GM18867 (cell line): ENCODE measurements at regions not wholly inside any gene's neighbourhood (a gene's known extent, or its start where the extent isn't known, plus 50 kb on each side); places are given as distances from the start of the nearest gene placed in this dataset.

Experiments used
- ATAC-seq: cut with Tn5 transposase; IDR thresholded peaks from one replicate; pipeline ENCODE4 v1.9.1; 2021; ENCODE audit warnings: mild to moderate bottlenecking, moderate library complexity; ENCODE audit not compliant: unreplicated experiment

- no peak for ATAC-seq
Measured at GRCh38 chr1:209377995-209378394, 205.5 kb upstream of the CAMK1G start.

GRCh38 chr1:209379280-209379679 lies 204.2 kb upstream of the CAMK1G start:
- no peak for ATAC-seq

- no peak for ATAC-seq
Measured at GRCh38 chr1:209380420-209380819, 203.1 kb upstream of the CAMK1G start.

- no peak for ATAC-seq
Measured at GRCh38 chr1:209382231-209383100, 201.0 kb upstream of the CAMK1G start.

GRCh38 chr1:209383422-209383821 lies 200.1 kb upstream of the CAMK1G start:
- no peak for ATAC-seq

GRCh38 chr1:209383907-209384709 lies 199.4 kb upstream of the CAMK1G start:
- ATAC-seq = no peak

DNA sequence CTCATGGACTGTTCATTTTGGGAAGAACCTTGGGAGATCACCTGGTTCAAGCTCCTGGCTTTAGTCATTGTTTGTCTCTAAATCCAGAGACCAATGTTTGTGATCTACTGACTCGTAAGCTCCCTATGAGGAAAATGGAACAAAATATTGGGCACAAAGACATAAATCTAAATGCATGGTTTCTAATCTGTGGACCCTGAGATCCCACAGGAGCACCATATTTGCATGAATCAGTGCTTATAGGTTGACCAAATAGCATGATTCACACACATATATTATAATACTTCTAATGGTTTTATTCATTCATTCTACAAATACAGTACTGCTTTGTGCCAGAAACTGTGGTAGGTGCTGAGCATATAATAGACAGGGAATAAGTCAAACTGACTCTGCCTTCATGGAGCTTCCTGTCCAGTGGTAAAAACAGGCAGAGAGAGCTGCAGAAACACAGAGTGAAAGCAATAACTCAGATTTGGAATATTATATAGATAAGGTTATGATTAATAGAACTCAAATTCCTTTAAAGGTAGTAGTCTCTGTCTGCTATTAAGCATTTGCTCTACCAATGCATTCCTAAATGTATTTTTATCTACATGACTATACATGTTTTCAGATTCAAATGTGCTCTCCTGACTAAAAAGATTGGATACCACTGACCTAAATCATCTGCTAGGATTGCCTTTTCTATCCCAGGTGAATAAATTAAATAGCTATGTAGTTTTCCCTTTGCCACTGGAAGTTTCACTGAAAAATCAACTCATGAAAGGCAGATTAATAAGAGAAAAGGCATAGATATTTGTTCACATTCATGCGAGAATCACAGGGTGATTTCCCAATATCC lies 198.6 kb upstream of the CAMK1G start:
- no peak for ATAC-seq

DNA sequence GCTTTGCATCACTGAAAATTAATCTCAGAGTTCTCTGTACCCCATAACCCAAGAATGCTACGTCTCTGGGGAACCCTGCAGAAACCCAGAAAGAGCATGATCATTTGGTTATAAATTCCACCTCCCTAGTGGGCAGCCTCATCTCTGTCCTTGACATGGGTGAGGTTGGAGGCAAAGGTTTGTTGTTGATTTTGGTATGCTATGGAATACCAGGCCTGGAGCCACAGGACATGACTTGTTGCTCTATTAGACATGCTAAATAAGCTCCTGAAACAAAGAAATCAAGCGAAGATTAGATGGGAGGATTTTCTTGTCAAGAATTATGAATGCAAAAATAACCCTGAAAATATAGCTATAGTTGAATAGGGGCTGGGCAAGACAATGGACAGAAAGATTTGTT lies 197.4 kb upstream of the CAMK1G start:
- no peak for ATAC-seq

- ATAC-seq = no peak
Measured at GRCh38 chr1:209387271-209387968, 196.1 kb upstream of the CAMK1G start.

DNA sequence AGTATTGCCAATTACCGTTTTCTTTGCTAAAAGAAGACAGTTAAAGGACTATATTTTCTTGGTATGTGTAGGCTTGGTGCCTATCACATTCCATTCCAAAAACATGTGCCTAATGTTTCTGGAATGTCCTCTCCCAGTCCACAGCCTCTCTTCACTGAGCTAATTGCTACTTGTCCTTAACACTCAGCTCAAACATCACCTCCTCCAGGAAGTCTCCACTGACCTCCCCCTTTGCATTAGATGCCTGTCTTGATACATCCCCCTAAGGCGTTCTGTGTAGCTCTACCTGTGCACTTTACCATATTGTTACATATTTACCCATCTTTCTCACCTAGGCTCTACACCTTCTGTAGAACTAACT lies 195.6 kb upstream of the CAMK1G start:
- ATAC-seq = no peak

DNA sequence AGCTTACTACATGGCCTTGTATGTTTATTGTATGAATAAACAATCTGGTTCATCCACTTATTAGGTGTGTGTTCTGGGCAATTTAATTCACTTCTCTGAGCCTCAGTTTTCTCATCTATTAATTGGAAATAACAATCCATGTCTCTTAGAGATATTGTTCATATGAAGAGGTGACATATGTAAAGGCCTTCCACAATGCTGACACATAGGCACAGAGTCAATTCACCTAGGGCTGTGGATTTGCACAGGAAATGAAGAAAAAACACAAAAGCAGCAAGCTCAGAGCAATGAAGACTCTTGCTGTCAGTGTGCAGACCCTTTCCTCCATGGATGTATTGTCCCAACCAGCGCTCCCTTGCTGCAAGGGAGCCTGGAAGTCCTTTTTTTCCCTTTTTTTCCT lies 195.2 kb upstream of the CAMK1G start:
- no peak for ATAC-seq

DNA sequence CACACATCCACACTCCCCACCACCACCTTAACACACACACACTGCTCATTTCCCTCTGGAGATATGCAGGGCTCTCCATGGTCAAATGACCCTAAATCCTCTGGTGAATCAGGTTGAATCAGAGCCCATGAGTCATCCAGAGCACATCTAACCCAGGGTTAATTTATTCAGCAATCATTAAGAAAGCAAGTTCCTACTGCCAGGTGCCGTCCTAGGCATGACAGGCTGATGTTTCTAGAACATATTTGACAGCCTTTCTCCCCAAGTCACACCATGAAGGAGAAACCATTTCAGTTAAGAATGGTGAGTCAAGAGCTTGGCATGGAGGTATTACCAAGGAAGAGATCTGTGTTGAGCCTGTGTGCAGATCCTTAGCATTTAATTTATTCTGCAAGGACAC lies 194.3 kb upstream of the CAMK1G start:
- no peak for ATAC-seq

- ATAC-seq = no peak
Measured at GRCh38 chr1:209389975-209390374, 193.5 kb upstream of the CAMK1G start.

DNA sequence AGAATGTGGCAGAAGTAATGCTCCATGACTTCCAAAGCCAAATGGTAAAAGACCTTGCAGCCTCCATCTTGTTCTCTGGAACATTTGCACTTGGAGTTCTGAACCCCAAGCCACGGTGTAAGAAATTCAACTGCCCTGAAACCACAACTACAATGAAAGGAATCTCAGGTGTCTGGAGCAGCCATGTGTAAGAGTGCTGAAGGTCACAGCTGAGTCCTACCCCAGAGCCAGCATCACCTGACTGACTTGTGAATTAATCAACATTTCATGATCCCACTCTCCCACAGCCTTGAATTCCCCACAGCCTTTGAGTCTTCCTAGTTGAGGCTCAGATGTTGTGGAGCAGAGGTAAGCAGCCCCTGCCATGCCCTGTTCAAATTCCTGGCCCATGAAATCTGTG lies 192.8 kb upstream of the CAMK1G start:
- ATAC-seq = no peak

DNA sequence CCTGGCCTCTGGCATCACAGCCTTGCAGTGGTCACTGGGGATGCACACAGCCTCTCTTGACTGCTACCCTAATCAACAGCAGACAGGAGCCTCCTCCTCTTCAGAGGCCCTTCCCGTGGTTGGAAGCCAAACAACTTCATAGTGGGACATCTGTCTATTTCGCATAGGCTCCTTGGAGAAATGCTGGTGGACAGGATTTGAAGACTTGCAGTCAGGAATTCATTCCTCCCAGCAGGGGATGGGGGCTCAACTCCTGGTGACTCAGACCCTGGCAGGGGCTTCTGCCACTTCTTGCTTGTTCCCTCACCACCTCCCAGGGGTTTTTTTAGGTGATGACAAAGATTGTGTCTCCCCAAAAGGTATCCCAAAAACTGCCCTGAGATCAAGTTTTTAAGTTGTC lies 191.7 kb upstream of the CAMK1G start:
- ATAC-seq = no peak

GRCh38 chr1:209395169-209395568 lies 188.3 kb upstream of the CAMK1G start:
- ATAC-seq = no peak

GRCh38 chr1:209397371-209397770 lies 186.1 kb upstream of the CAMK1G start:
- ATAC-seq = no peak

- no peak for ATAC-seq
Measured at GRCh38 chr1:209397910-209398309, 185.6 kb upstream of the CAMK1G start.

DNA sequence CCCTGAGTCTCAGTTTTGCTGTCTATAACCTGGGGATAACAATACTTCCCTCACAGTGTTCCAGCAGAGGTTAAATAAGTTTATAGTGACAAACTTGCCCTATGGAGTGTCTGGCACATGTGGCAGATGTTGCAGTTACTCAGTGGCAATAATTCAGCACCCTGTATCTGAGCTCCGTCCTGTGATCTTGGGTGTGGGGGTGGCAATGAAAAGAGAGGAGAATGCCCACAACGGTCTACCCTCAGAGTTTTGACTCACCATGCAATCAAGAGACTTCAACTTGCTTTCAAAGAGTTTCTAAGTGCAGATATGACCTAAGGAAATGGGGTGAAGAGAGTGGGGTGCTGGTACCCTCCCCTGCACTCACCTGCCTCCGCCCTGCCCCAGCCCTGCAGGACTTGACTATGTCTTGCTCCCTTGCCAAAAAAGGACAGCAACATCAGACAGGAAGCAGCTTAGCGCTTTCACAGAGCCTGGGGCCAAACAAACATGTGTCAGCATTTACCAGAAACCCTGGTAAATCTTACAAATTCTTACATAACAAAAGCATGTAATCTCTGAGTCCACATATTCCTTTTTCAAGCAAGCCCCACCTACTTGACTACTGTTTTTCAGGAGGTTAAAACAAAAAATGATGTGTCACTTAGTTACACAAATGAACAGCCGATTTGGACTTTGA lies 185.1 kb upstream of the CAMK1G start:
- no peak for ATAC-seq

DNA sequence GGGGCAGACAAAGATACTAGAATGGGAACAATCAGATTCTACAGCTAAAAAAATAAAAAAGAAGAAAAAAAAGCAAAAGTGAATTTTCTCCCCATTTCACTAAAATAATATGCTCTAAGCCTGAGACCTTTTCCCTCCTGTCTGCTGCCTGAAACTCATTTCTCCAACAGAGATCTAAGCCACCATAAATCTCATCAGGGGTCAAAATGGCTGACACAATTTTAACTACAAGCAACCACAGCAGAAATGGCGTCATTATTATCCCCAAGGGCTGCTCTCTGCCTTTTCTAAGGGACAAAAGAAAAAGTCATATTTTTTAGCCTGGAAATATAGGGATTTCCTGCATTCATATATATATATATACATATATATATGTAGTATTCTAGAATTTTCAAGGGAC lies 183.7 kb upstream of the CAMK1G start:
- no peak for ATAC-seq
